Astrocyte (in vitro differentiated cells and primary cell): ENCODE measurements at regions not wholly inside any gene's neighbourhood (a gene's known extent, or its start where the extent isn't known, plus 50 kb on each side); places are given as distances from the start of the nearest gene placed in this dataset.

Experiments used
- EZH2 ChIP-seq: IDR thresholded peaks from 2 replicates; pipeline ENCODE4 v1.6.1; 2012; ENCODE audit warnings: mild to moderate bottlenecking, low read length, inconsistent platforms; ENCODE audit not compliant: insufficient read depth
- TF ChIP-seq, protein P1 (sequence below): IDR thresholded peaks from 2 replicates; pipeline ENCODE4 v1.5.1; 2011; ENCODE audit warnings: low read depth, mild to moderate bottlenecking, inconsistent platforms, low read length, moderate library complexity; ENCODE audit not compliant: insufficient read depth

DNA sequence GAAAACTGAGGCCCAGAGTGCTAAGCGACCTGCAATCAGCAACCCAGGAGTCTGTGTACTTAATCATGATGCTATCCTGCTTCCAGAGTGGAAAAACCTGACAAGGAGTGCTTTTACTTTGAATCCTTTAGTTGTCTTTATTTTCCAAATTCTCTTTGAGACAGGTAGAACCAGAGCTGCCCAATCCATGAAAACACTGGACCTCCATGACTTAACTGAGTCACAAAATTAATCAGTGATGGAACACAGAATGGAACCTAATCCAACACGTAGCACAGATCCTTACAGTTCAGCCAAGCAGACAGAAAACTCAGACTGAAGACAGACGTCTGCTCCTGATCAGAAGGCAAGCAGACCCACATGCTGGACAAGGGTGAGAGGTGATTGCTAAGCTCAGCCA is 175.6 kb downstream of the BCL11A start:
- TF ChIP-seq, protein P1, sequence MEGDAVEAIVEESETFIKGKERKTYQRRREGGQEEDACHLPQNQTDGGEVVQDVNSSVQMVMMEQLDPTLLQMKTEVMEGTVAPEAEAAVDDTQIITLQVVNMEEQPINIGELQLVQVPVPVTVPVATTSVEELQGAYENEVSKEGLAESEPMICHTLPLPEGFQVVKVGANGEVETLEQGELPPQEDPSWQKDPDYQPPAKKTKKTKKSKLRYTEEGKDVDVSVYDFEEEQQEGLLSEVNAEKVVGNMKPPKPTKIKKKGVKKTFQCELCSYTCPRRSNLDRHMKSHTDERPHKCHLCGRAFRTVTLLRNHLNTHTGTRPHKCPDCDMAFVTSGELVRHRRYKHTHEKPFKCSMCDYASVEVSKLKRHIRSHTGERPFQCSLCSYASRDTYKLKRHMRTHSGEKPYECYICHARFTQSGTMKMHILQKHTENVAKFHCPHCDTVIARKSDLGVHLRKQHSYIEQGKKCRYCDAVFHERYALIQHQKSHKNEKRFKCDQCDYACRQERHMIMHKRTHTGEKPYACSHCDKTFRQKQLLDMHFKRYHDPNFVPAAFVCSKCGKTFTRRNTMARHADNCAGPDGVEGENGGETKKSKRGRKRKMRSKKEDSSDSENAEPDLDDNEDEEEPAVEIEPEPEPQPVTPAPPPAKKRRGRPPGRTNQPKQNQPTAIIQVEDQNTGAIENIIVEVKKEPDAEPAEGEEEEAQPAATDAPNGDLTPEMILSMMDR = no peak
- no peak for TF ChIP-seq EZH2
